HuH-7 (cell line): ENCODE measurements at regions not wholly inside any gene's neighbourhood (a gene's known extent, or its start where the extent isn't known, plus 50 kb on each side); places are given as distances from the start of the nearest gene placed in this dataset.

Experiments
- DNase-seq: peaks from one replicate; pipeline ENCODE4 v3.0.0; 2011; ENCODE audit warnings: low spot score

DNA sequence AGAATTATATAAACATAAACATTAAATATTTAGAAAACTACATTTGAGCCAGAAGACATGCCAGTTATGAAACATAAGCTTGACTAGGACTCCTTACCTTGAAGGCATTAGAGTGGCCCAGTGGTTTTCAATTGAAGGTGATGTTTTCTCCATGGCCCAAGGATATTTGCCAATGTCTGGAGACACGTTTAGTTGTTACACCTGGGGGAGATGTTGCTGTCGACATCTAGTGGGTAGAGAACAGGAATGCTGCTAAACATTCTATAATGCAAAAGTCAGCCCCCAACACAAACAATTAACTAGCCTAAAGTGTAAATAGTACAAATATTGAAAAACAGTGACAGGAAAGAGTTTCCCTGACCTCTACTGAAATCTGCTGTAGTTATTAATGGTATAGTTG is 200.9 kb upstream of the HS3ST5 start:
- no peak for DNase-seq

DNA sequence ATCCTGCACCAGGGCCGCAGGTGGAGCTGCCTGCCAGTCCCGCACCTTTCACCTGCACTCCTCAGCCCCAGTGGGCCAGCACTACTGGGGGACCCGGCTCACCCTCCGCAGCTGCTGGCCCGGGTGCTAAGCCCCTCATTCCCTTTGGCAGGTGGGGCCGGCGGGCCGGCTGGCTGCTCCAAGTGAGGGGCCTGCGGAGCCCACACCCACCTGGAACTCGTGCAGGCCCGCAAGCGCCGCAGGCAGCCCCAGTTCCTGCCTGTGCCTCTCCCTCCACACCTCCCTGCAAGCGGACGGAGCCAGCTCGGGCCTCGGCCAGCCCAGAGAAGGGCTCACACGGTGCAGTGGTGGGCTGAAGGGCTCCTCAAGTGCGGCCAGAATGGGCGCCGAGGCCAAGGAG is 199.0 kb upstream of the HS3ST5 start:
- DNase-seq, result no peak

DNA sequence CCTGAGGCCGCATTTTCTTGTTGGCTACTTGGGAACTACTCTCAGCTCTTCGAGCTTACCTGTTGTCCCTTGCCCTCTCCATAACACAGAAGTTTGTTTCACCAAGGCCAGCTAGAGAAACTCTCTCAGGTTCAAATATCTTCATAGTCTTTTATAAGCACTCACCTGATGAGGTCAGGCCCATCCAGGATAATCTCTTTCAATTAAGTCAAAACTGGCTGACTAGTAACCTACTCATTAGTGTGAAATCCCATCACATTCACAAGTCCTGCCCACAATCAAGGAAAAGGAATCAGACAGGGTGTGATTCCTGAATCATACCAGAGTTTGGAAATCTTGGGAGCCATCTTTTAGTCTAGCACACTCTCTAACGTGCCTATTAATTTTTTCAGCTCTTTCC is 195.2 kb upstream of the HS3ST5 start:
- no peak for DNase-seq

DNA sequence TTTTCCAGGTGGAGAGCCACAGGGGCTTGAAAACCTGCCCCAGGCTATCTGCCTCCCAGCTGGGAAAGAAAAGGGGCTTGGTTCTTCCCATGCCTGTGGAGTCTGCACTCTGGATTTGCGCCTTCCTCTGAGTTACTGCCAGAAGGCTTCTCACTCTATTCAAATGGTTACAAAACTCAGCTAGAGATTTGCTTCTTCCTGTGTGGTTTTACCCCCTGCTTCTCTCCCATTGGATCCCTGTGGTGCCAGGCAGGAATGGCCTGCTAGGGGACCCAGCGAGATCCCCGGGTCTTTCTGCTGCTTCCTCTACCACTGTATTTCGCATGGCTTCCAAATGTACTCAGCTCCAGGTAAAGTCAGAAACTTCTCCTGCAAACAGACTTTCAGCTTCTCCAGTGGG is 192.0 kb upstream of the HS3ST5 start:
- no peak for DNase-seq

DNA sequence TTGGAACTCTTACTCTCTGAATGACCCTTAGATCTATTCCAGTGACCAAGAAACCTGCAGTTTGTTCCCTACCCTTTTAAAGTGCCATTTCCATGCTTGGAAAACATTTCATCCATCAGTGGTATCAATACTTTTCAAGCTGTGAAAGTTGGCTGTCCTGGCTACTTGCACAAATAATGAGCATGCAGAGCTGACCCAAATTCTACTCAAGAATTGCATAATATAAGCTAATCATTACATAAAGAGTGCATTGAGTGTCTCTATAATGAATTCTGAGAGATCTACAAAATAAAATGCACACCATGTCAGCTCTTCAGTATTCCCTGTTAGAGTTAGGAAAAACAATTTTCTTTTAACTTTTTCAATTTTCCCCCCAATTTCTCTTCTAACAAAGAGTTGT is 181.3 kb upstream of the HS3ST5 start:
- DNase-seq, result no peak

DNA sequence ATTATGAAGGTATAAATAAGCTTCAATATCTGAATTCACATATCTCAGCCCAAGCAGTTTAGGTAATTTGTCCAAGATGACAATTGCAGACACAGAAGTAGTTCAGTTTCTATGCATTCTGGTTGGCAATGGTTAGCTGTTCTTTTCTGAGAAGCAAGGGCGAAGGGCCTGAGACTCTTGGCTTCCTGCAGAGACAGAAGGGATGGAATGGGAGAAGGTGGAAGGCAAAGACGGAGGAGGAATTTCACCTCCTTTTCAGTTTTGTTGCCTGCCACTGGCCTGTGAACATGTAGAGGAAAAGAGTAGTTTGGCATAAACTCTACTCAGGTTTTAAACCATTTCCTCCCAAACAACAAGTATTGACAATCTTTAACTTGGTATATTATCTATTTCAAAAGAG is 180.7 kb upstream of the HS3ST5 start:
- no peak for DNase-seq

DNA sequence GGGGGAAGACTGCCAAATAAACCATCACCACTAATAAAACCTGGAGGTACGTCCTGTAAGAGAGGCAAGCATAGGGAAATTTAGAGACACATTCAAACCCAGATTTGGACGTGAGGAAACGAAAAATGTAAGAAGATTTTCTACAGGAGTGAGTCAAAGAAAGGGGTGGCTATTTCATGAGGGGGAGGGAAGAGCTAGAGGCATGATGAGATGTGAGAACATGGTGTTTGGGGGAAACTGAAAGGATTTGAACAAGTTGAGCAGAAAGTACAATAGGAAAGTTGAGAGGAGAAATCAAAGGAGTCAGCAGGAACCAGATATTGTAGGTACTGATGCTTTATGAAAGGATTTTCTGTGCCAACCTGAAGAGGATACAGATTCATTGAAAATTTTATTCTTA is 179.1 kb upstream of the HS3ST5 start:
- no peak for DNase-seq

DNA sequence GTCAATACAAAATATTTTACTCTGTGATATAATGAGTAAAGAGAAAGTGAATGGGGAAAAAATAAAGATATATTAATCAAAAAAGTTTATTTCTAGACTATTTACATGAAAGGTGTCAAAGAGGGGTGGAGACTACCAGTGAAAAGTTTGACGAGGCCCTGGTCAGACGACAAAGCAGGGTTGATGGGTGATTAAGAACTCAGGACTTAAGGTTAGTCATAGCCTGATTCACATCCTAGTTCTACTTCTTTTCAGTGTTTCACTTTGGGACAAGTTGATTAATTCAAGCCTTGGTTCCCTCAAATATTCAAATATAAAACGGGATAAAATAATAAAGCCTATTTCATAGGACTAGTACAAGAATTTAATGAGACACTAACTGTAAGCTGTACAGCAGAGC is 178.2 kb upstream of the HS3ST5 start:
- no peak for DNase-seq

DNA sequence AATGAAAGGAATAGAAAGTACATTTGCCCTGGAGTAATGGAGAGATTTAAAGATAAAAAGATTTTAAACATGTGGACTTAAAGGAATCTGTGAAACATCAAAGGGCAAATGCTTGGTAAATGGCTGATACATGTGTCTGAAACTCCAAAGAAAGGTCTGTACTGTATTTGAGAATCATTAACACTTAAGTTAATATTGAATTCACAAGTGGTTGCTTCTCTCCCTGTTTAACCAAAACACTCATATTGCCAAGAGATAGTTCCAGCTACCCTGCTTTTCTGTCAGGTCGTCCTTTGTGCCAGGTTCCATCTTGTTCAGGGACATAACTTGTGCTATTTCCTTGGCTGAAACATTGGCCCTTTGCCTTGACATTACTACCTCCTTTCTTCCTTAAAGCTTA is 171.3 kb upstream of the HS3ST5 start:
- DNase-seq, result no peak

DNA sequence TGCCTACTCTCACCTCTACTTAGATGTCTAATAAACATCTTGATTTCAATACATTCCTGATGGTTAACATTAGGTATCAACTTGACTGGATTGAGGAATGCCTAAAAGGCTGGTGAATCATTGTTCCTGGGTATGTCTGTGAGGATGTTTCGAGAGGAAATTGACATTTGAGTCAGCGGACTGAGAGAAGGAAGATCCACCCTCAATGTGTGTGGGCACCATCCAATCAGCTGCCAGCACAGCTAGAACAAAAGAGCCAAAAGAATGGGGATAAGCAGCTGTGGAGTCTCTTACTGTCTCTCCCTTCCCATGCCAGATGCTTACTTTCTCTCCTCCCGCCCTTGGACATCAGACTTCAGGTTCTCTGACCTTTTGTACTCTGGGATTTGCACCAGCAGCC is 128.6 kb upstream of the HS3ST5 start:
- no peak for DNase-seq

DNA sequence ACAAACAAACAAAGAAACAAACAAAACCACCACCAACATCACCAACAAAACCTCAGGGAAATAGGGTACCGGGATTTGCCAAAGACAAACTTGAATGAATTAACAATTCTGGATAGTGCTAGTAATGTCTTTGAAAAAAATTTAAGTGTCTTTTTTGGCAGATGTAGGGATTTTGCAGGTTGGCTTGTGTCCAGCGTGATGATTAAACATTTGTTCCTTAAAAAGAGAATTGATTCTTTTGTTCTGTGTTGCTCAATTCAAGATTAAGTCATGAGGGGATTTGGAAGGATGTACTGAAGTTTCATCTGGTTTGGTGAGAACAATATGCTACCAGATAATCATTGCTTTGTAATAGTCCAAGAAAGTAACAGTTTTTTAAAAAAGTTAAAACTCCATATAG is 125.1 kb upstream of the HS3ST5 start:
- DNase-seq, result no peak

DNA sequence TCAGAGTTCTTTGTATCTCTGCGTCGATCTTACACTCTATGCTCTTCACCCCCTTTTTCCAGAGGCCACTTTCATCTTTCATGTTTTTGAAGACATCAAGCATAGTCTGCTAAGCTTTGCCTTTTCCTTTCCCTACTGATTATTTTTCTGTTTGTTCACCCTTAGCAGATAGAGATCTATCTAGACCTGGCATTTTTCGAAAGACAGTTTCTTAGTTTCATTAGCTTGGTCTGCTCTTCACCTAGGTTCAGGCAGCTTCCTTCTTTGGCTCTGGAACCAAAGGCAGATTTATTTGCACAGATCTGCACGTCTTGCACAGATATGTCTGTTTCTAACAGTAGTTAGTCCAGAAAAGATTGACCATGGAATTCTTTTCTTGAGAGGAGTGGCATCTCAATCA is 122.7 kb upstream of the HS3ST5 start:
- DNase-seq, result no peak

DNA sequence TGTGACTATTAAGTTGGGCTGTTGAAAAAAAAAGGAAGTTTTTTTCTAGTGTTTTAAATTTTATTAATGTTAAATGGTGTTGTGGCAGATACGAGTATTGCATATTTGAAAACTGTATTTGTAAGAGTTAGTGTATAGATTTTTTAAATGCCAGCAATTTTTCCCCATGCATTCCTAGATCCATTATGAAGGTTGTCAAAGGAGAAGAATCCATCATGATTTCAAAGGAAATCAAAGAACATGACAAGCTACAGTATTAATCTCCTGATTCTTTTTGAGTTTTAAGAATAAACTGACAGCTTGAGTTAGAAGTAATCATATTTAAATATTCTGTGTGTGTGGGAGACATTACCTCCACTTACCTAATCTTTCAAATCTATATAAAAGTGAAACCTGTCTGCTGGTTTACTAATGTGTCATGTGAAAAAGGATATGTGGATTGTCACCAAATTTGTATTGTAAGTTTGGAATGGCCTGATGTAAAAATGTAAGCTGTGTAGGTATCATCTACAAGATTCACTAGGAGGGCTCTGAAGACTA is 111.0 kb upstream of the HS3ST5 start:
- DNase-seq, result no peak

DNA sequence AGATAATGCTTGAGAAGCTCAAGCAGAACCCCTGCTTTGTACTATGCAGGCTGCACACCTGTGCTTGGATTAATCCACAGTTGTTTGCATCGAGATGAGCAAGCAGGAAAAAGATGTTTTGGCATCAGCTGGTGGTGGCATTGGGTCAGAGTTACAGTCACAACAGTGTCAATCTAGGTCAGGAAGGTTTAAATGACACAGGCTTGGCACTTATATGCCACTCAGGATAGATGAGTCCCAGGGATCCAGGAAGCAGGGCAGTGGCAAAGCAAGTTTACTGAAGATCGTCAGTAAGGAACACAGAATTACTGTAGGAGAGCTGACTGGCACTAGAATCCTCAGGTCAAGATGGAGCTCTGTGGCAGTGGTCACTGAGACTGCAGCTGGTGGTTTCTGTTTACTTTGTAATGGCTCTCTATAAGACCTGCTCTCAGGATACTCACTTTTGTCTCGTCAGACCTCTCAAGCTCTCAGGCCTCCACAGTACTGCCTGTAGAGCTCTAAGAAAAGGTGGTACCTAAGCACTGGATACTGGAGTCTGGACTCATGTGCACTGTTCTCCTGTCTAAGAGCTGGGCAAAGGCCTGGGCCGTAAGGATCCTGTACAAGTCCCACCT is 110.1 kb upstream of the HS3ST5 start:
- DNase-seq, result no peak

DNA sequence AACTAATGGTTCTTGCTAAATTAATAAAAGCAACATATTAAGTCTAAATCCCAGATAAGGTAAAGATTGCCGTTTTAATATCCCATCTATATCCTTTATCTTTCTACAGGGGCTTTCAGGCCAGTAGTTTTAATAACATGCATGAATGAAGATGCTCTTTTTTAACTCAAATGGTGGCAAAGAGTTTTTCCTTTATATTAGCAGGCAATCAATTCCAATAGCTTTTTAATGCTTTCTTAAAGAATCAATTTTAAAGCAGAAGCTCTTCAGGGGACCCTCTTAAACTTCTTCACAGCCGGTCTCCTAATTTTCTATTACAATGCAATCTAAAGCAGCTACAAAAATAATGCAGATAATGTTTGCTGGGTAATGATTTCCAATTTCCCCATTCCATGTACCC is 107.8 kb upstream of the HS3ST5 start:
- DNase-seq, result no peak

DNA sequence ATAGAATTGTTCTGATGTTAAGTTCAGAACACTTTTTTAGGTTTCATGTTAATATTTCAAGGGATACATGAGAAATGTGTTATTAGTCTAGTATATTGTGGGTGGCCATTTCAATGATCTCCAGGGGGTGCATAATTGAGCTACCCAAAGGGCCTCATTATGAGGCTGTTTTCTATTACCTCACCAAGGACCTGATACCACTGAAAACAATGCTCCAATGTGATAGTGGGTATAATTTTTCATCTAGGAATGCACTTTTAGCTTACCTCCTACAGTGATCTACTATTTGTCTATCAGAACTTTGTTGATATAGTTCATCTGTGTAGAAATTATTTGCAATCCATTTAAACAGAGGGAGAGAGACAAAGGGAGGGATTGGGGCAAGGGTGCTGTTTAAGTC is 106.8 kb upstream of the HS3ST5 start:
- DNase-seq, result no peak

DNA sequence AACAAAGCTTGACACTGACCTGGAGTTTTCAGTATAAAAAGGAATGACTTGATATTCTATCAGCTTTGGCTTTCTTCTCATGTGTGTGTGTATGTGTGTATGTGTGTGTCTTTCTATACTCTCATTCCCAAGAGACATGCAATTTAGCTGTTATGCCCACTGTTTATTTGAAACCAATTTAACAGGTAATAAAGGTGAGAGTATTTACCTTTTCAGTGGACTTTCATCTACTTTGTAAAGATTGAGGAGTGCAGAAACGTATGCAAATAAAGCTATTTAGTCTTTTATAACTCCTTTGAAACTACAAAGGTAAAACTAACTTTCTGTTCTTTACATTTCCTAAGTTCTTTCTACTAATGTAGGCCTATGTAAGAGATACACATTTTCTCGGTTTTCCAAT is 103.5 kb upstream of the HS3ST5 start:
- no peak for DNase-seq

DNA sequence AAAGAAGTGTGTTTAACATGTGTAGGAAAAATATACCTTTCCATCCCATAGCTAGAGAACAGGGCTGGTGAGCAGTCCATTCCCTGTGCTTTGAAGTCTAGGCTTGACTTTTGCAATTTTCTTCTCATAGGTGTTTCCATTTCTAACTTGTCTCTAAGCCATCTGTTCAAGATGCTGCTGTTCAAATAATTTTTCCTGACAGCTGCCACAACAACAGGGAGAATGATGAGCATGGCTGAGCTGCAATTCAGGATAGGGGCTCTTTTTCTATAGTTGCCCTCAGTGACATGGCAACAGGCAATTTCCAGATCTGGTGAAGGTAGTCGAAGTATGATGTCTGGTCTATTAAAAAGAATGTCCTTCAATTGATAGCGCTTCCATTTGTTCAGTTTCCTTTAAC is 103.0 kb upstream of the HS3ST5 start:
- DNase-seq, result no peak

DNA sequence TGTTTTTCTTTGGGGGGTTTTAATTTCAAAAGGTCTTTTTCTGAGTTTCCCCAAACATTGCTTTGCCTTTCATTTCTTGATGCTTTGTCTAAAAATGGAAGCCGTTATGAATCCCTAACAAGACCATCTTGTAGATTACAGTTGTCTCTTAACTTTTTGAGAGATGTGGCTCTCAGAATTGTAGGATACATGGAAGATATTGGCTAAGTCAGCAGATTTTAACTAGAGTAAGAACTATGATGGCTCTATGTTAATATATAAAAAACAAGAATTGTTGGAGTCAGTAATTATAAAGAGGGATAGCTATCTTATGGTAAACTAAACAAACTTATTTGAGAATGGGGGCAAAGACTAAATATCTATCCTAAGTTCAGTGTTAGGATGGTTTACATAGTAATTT is 96.6 kb upstream of the HS3ST5 start:
- DNase-seq, result no peak

DNA sequence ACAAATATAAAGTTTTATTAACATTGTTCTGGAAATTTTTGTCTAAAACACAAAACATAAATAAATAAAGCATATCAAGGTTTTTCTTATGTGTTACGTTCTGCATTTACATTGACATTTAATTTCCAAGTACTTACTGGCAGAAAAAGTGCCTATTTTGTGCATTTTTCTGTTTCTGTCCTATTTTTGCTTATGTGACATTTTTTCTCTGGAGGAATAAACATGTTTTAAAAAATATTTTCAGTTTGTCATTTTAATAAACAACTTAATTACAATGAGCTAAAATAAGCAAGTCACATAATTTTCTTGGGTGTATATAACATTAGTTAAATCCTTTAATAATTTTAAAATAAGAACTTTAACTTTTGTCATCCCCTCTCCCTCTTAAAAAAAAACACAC is 94.4 kb upstream of the HS3ST5 start:
- no peak for DNase-seq

DNA sequence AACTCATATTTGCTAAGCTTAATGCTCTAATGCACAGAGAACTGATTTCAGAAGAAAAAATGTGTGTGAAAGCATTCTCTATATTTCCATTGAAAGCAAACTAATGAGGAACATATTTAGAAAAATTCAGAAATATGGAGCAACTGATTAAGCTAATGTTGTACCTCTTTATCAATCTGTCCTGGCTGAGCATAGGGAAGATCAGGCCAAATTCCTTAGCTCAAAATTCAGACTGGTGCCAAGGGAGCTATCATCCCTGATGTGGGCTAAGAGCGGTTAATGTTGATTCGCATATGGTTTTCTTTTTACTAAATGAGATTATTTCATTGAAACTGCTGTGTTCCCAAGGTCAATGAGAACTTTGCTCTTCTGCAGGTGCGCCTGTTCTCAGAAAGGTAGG is 93.9 kb upstream of the HS3ST5 start:
- no peak for DNase-seq

DNA sequence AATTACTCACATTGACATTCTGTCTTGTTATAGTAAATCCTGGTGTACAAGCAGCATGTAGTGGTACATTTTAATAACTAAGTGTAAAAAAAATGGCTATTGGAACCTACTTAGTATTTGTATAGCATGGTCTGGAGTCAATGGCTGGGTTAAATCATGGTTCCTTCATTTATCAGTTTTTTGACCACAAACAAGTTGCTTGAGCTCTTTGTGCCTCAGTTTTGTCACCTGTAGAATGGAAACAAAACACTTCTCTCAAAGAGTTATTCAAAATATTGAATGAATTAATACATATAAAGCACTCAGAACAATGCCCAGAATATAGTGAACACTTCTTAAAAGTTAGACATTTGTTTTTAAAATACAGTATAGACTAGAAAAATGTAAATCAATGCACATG is 93.2 kb upstream of the HS3ST5 start:
- DNase-seq, result no peak

DNA sequence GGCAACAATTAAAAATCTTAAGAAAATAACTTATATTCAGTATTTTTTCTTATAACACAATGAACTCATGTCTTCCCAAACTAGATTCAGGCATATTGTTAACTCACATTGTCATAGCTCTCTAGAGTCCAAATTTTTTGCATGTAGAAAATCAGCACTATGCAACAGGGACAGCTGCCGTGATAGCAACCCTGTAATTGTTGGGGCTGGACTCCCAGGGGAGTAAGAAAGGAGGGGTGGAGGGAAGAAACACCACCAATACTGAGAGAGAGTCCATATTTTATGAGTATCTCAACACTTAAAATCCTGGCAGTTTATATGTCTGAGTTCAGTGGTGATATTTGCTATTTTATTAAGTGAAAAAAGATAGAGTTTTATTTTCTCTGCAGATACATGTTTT is 89.6 kb upstream of the HS3ST5 start:
- DNase-seq, result no peak

DNA sequence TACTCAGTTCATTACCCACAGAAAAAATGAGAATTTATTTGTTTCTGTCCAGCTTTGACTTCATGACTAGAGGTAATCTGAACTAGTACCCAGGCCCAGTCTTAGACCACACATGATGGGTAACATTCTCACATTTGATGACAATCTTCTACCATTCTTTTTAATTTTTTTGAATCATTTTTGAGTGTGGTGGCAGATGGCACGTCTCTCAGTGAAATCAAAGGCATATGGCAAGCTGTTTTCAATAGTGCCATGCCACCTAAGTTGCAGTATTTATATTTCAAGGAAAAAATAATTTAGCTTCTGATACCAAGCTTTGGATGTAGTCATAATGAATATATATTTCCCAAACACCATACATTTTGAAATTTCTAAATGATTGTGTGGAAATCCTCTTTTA is 88.8 kb upstream of the HS3ST5 start:
- DNase-seq, result no peak
